IPS-20b (cell line): ENCODE measurements at regions not wholly inside any gene's neighbourhood (a gene's known extent, or its start where the extent isn't known, plus 50 kb on each side); places are given as distances from the start of the nearest gene placed in this dataset.

Source experiments
- H3K27ac ChIP-seq: one replicate; pipeline ENCODE4 v1.5.1; 2013; ENCODE audit warnings: low read length
- H3K27me3 ChIP-seq: 2 replicates; pipeline ENCODE4 v1.6.1; 2013; ENCODE audit warnings: mild to moderate bottlenecking, low read length, inconsistent platforms; ENCODE audit not compliant: insufficient read depth
- H3K36me3 ChIP-seq: 2 replicates; pipeline ENCODE4 v1.6.1; 2013; ENCODE audit warnings: low read depth, mild to moderate bottlenecking, inconsistent platforms, low read length, moderate library complexity; ENCODE audit not compliant: insufficient read depth
- H3K4me1 ChIP-seq: 2 replicates; pipeline ENCODE4 v1.6.1; 2013; ENCODE audit warnings: mild to moderate bottlenecking, control low read depth, inconsistent platforms, low read length, moderate library complexity; ENCODE audit not compliant: insufficient read depth
- H3K4me3 ChIP-seq: 2 replicates; pipeline ENCODE4 v1.5.1; 2013; ENCODE audit warnings: mild to moderate bottlenecking, low read length, inconsistent platforms
- H3K9ac ChIP-seq: 2 replicates; pipeline ENCODE4 v1.6.1; 2013; ENCODE audit warnings: low read depth, mild to moderate bottlenecking, inconsistent platforms, low read length, moderate library complexity
- H3K9me3 ChIP-seq: 2 replicates; pipeline ENCODE4 v1.6.1; 2013; ENCODE audit warnings: mild to moderate bottlenecking, low read depth, low read length, inconsistent platforms; ENCODE audit not compliant: insufficient read depth

- H3K9ac ChIP-seq = no peak overlapping the region
- no peak overlapping the region for H3K27ac ChIP-seq
- H3K27me3 ChIP-seq = peaks cover 36% of the 10 kb centered on the region; the same call in 1 of the 2 replicates
- peaks cover 3% of the 10 kb centered on the region; the same call in 1 of the 2 replicates for H3K4me1 ChIP-seq
- no peaks in the 10 kb centered on the region for H3K9me3 ChIP-seq
- no peaks in the 10 kb centered on the region for H3K36me3 ChIP-seq
- H3K4me3 ChIP-seq = no peak overlapping the region
These were observed 51.6 kb upstream of the HOXC13 start for GRCh38 chr12:53887006-53887405.

GRCh38 chr12:53887881-53888280 is 50.8 kb upstream of the HOXC13 start:
- Histone ChIP-seq H3K4me1 (peaks cover 3% of the 10 kb centered on the region; the same call in 1 of the 2 replicates), H3K4me3 (no peak overlapping the region), H3K27me3 (peaks cover 44% of the 10 kb centered on the region; the same call in 1 of the 2 replicates), H3K9ac (no peak overlapping the region), H3K36me3 (no peaks in the 10 kb centered on the region), H3K27ac (no peak overlapping the region), H3K9me3 (no peaks in the 10 kb centered on the region)
